Mesothelial cell of epicardium (in vitro differentiated cells): ENCODE measurements at regions not wholly inside any gene's neighbourhood (a gene's known extent, or its start where the extent isn't known, plus 50 kb on each side); places are given as distances from the start of the nearest gene placed in this dataset.
A peak's percentile ranks its signal among the peaks of the same experiment; 100 is the strongest.

Experiments
- DNase-seq, 2 experiments: peaks; one replicate each; pipeline ENCODE4 v3.0.0; 2021; ENCODE audit warnings: low spot score in 2 of 2; ENCODE audit not compliant: unreplicated experiment in 2 of 2
- H3K27ac Mint-ChIP-seq: 2 replicates; pipeline ENCODE4 v1.8.0; 2021; ENCODE audit warnings: mixed read lengths
- H3K27me3 Mint-ChIP-seq: 2 replicates; pipeline ENCODE4 v1.8.0; 2021; ENCODE audit warnings: low read depth, mixed read lengths
- H3K36me3 Mint-ChIP-seq: 2 replicates; pipeline ENCODE4 v1.8.0; 2021; ENCODE audit warnings: mixed read lengths
- H3K4me1 Mint-ChIP-seq: 2 replicates; pipeline ENCODE4 v1.8.0; 2021; ENCODE audit warnings: mixed read lengths
- H3K4me3 Mint-ChIP-seq: 2 replicates; pipeline ENCODE4 v1.8.0; 2021; ENCODE audit warnings: mild to moderate bottlenecking, moderate library complexity, mixed read lengths
- H3K9me3 Mint-ChIP-seq: 2 replicates; pipeline ENCODE4 v1.8.0; 2021; ENCODE audit warnings: mixed read lengths
- TF ChIP-seq, protein P1 (sequence below): fragments of 200-600 bp; sonication (generic); IDR thresholded peaks from one replicate; pipeline ENCODE4 v1.5.0; 2021; ENCODE audit warnings: antibody characterized with exemption; ENCODE audit not compliant: unreplicated experiment

GRCh38 chr1:219837274-219837993 is 90.9 kb downstream of the SLC30A10 start:
- H3K27ac Mint-ChIP-seq = no peak overlapping the region
- peaks cover 12% of the 10 kb centered on the region for H3K4me1 Mint-ChIP-seq
- H3K27me3 Mint-ChIP-seq = peaks cover 36% of the 10 kb centered on the region
- TF ChIP-seq, protein P1, sequence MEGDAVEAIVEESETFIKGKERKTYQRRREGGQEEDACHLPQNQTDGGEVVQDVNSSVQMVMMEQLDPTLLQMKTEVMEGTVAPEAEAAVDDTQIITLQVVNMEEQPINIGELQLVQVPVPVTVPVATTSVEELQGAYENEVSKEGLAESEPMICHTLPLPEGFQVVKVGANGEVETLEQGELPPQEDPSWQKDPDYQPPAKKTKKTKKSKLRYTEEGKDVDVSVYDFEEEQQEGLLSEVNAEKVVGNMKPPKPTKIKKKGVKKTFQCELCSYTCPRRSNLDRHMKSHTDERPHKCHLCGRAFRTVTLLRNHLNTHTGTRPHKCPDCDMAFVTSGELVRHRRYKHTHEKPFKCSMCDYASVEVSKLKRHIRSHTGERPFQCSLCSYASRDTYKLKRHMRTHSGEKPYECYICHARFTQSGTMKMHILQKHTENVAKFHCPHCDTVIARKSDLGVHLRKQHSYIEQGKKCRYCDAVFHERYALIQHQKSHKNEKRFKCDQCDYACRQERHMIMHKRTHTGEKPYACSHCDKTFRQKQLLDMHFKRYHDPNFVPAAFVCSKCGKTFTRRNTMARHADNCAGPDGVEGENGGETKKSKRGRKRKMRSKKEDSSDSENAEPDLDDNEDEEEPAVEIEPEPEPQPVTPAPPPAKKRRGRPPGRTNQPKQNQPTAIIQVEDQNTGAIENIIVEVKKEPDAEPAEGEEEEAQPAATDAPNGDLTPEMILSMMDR = peak; percentile 53
- no peak for DNase-seq
- H3K4me3 Mint-ChIP-seq = no peak overlapping the region
- no peaks in the 10 kb centered on the region for H3K36me3 Mint-ChIP-seq
- H3K9me3 Mint-ChIP-seq = no peaks in the 10 kb centered on the region

- H3K27me3 Mint-ChIP-seq = peaks cover 36% of the 10 kb centered on the region
- TF ChIP-seq, protein P1 = no peak
- H3K4me1 Mint-ChIP-seq = peaks cover 4% of the 10 kb centered on the region
- no peak overlapping the region for H3K4me3 Mint-ChIP-seq
- no peak overlapping the region for H3K27ac Mint-ChIP-seq
- DNase-seq = no peak
- H3K36me3 Mint-ChIP-seq = no peaks in the 10 kb centered on the region
- peaks cover 4% of the 10 kb centered on the region for H3K9me3 Mint-ChIP-seq
These were observed 93.9 kb downstream of the SLC30A10 start for GRCh38 chr1:219834314-219834917.

DNA sequence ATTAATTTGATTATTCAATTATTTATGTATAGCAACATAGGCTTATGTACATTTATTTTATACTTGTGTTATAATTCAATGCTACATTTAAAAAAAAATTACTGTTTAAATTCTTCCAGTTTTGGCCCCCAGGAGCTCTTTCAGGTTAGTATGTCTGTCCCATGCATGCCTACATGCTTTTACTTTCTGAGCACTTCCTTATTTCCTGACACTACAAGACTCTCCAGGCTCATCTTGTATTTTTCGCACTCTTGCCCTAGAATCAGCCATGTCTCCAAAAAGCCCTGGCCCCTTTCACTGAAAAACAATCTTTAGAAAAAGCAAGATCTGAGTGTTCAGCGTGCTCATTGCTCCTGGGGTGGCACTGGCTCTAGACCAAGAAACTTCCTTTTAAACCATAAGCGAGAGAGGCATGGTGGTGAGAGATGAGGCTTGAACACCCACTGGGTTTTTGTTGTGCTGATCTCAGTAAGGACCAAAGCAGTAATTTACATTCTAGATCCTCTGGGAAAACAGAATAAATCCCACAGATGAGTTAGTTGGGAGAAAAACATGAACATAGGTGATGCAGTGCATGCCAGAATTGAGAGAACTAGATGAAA is 95.0 kb downstream of the SLC30A10 start:
- Mint-ChIP-seq H3K36me3 (no peaks in the 10 kb centered on the region), H3K27me3 (peaks cover 37% of the 10 kb centered on the region), H3K9me3 (peaks cover 7% of the 10 kb centered on the region), H3K27ac (no peak overlapping the region), H3K4me1 (no peaks in the 10 kb centered on the region), H3K4me3 (no peak overlapping the region)
- DNase-seq = no peak
- TF ChIP-seq, protein P1 = no peak

DNA sequence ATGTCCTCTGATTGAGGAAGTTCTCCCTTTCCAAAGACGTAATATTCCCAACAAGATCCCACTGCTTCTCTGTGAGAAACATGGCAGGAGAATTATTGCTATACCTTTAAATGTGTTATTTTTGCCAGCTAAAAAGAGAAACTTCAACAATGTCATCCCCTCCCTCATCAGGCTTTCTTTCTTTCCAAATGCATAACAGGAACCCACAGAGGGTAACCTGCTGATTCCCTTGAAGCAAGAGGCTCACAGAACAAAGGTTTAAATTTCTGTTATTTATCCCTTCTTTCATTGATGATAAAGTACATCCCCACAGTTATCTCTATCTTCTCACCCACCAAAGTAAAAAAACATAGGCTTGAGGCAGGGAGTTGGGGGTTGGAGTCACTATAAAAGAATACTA is 102.1 kb downstream of the SLC30A10 start:
- Mint-ChIP-seq H3K36me3 (no peaks in the 10 kb centered on the region), H3K27me3 (peaks cover 6% of the 10 kb centered on the region), H3K4me3 (no peak overlapping the region), H3K4me1 (no peaks in the 10 kb centered on the region), H3K9me3 (peaks cover 3% of the 10 kb centered on the region), H3K27ac (no peak overlapping the region)
- DNase-seq = no peak
- TF ChIP-seq, protein P1 = no peak

GRCh38 chr1:219825355-219825754 is 103.0 kb downstream of the SLC30A10 start:
- Mint-ChIP-seq H3K27me3 (peaks cover 6% of the 10 kb centered on the region), H3K27ac (no peak overlapping the region), H3K9me3 (peaks cover 3% of the 10 kb centered on the region), H3K36me3 (no peaks in the 10 kb centered on the region), H3K4me3 (no peak overlapping the region), H3K4me1 (no peaks in the 10 kb centered on the region)
- DNase-seq = no peak
- TF ChIP-seq, protein P1 = no peak
